ENCODE measurements at regions not wholly inside any gene's neighbourhood (a gene's known extent, or its start where the extent isn't known, plus 50 kb on each side); places are given as distances from the start of the nearest gene placed in this dataset.

GRCh38 chr10:44558521-44558920, 173.6 kb upstream of the CXCL12 start:
- POLR2A ChIA-PET: no interaction called here
- no peak for DNase-seq
- H3K4me1 Mint-ChIP-seq: no peaks in the 10 kb centered on the region
- H3K9me3 Mint-ChIP-seq: no peaks in the 10 kb centered on the region
- H3K27me3 Mint-ChIP-seq: no peaks in the 10 kb centered on the region
- no peaks in the 10 kb centered on the region for H3K36me3 Mint-ChIP-seq (ENCODE audit: low read depth)
- no peak overlapping the region for H3K4me3 Mint-ChIP-seq
- CTCF ChIA-PET: no interaction called here
- H3K27ac Mint-ChIP-seq: no peak overlapping the region

- no peaks in the 10 kb centered on the region for H3K4me1 Mint-ChIP-seq
- H3K36me3 Mint-ChIP-seq (ENCODE audit: low read depth): no peaks in the 10 kb centered on the region
- DNase-seq: no peak
- peaks cover 4% of the 10 kb centered on the region for H3K9me3 Mint-ChIP-seq
- POLR2A ChIA-PET: no interaction called here
- H3K27ac Mint-ChIP-seq: no peak overlapping the region
- H3K27me3 Mint-ChIP-seq: no peaks in the 10 kb centered on the region
- CTCF ChIA-PET: no interaction called here
- no peak overlapping the region for H3K4me3 Mint-ChIP-seq
These were observed 179.5 kb upstream of the CXCL12 start for GRCh38 chr10:44564361-44564760.

- no peak overlapping the region for H3K27ac Mint-ChIP-seq
- POLR2A ChIA-PET: no interaction called here
- no peaks in the 10 kb centered on the region for H3K4me1 Mint-ChIP-seq
- peaks cover 4% of the 10 kb centered on the region for H3K9me3 Mint-ChIP-seq
- CTCF ChIA-PET: no interaction called here
- no peak overlapping the region for H3K4me3 Mint-ChIP-seq
- H3K27me3 Mint-ChIP-seq: no peaks in the 10 kb centered on the region
- no peaks in the 10 kb centered on the region for H3K36me3 Mint-ChIP-seq (ENCODE audit: low read depth)
- DNase-seq: no peak
These were observed 179.9 kb upstream of the CXCL12 start for GRCh38 chr10:44564790-44565189.

- DNase-seq: no peak
- H3K36me3 Mint-ChIP-seq (ENCODE audit: low read depth): no peaks in the 10 kb centered on the region
- H3K9me3 Mint-ChIP-seq: peaks cover 4% of the 10 kb centered on the region
- ChIA-PET CTCF (no interaction called here), POLR2A (no interaction called here)
- H3K4me3 Mint-ChIP-seq: no peak overlapping the region
- no peaks in the 10 kb centered on the region for H3K27me3 Mint-ChIP-seq
- no peak overlapping the region for H3K27ac Mint-ChIP-seq
- no peaks in the 10 kb centered on the region for H3K4me1 Mint-ChIP-seq
These were observed 181.9 kb upstream of the CXCL12 start for GRCh38 chr10:44566786-44567185.

- no peaks in the 10 kb centered on the region for H3K4me1 Mint-ChIP-seq
- no peak for DNase-seq
- no peak overlapping the region for H3K4me3 Mint-ChIP-seq
- ChIA-PET CTCF (no interaction called here), POLR2A (no interaction called here)
- peaks cover 4% of the 10 kb centered on the region for H3K9me3 Mint-ChIP-seq
- H3K27me3 Mint-ChIP-seq: no peaks in the 10 kb centered on the region
- H3K36me3 Mint-ChIP-seq (ENCODE audit: low read depth): no peaks in the 10 kb centered on the region
- H3K27ac Mint-ChIP-seq: no peak overlapping the region
These were observed 182.6 kb upstream of the CXCL12 start for GRCh38 chr10:44567471-44567870.

GRCh38 chr10:44569193-44570091, 184.5 kb upstream of the CXCL12 start:
- Mint-ChIP-seq H3K9me3 (peaks cover 4% of the 10 kb centered on the region), H3K4me3 (no peak overlapping the region), H3K27me3 (no peaks in the 10 kb centered on the region), H3K4me1 (no peaks in the 10 kb centered on the region), H3K27ac (no peak overlapping the region), H3K36me3 (ENCODE audit: low read depth) (no peaks in the 10 kb centered on the region)
- ChIA-PET POLR2A (no interaction called here), CTCF (no interaction called here)
- DNase-seq: no peak

GRCh38 chr10:44571701-44572100, 186.8 kb upstream of the CXCL12 start:
- no peaks in the 10 kb centered on the region for H3K9me3 Mint-ChIP-seq
- no peaks in the 10 kb centered on the region for H3K27me3 Mint-ChIP-seq
- H3K4me3 Mint-ChIP-seq: no peak overlapping the region
- DNase-seq: no peak
- ChIA-PET CTCF (no interaction called here), POLR2A (no interaction called here)
- H3K27ac Mint-ChIP-seq: no peak overlapping the region
- no peaks in the 10 kb centered on the region for H3K36me3 Mint-ChIP-seq (ENCODE audit: low read depth)
- no peaks in the 10 kb centered on the region for H3K4me1 Mint-ChIP-seq

- Mint-ChIP-seq H3K4me3 (no peak overlapping the region), H3K9me3 (no peaks in the 10 kb centered on the region), H3K36me3 (ENCODE audit: low read depth) (no peaks in the 10 kb centered on the region), H3K27me3 (no peaks in the 10 kb centered on the region), H3K4me1 (no peaks in the 10 kb centered on the region), H3K27ac (no peak overlapping the region)
- POLR2A ChIA-PET: no interaction called here
- CTCF ChIA-PET: no interaction called here
- DNase-seq: no peak
These were observed 187.2 kb upstream of the CXCL12 start for GRCh38 chr10:44572146-44572545.

GRCh38 chr10:44573821-44574220, 188.9 kb upstream of the CXCL12 start:
- DNase-seq: no peak
- CTCF ChIA-PET: no interaction called here
- no peaks in the 10 kb centered on the region for H3K36me3 Mint-ChIP-seq (ENCODE audit: low read depth)

GRCh38 chr10:44574596-44575480, 189.9 kb upstream of the CXCL12 start:
- Mint-ChIP-seq H3K36me3 (ENCODE audit: low read depth) (no peaks in the 10 kb centered on the region), H3K9me3 (no peaks in the 10 kb centered on the region), H3K27ac (no peak overlapping the region), H3K27me3 (no peaks in the 10 kb centered on the region), H3K4me1 (no peaks in the 10 kb centered on the region), H3K4me3 (no peak overlapping the region)
- DNase-seq: no peak
- CTCF ChIA-PET: no interaction called here
- POLR2A ChIA-PET: no interaction called here

More at GRCh38 chr10:44573821-44574220, 188.9 kb upstream of the CXCL12 start:
- no peak overlapping the region for H3K4me3 Mint-ChIP-seq
- no peak overlapping the region for H3K27ac Mint-ChIP-seq
- H3K27me3 Mint-ChIP-seq: no peaks in the 10 kb centered on the region
- no peaks in the 10 kb centered on the region for H3K4me1 Mint-ChIP-seq
- no peaks in the 10 kb centered on the region for H3K9me3 Mint-ChIP-seq
- POLR2A ChIA-PET: no interaction called here

GRCh38 chr10:44575601-44576380, 190.9 kb upstream of the CXCL12 start:
- ChIA-PET CTCF (no interaction called here), POLR2A (no interaction called here)
- DNase-seq: no peak
- H3K9me3 Mint-ChIP-seq: no peaks in the 10 kb centered on the region
- no peaks in the 10 kb centered on the region for H3K4me1 Mint-ChIP-seq
- no peaks in the 10 kb centered on the region for H3K27me3 Mint-ChIP-seq
- no peak overlapping the region for H3K4me3 Mint-ChIP-seq
- no peak overlapping the region for H3K27ac Mint-ChIP-seq
- H3K36me3 Mint-ChIP-seq (ENCODE audit: low read depth): no peaks in the 10 kb centered on the region

GRCh38 chr10:44576702-44577191, 191.8 kb upstream of the CXCL12 start:
- Mint-ChIP-seq H3K4me3 (no peak overlapping the region), H3K4me1 (no peaks in the 10 kb centered on the region), H3K27me3 (no peaks in the 10 kb centered on the region), H3K9me3 (no peaks in the 10 kb centered on the region), H3K36me3 (ENCODE audit: low read depth) (no peaks in the 10 kb centered on the region), H3K27ac (no peak overlapping the region)
- CTCF ChIA-PET: no interaction called here
- no peak for DNase-seq
- POLR2A ChIA-PET: no interaction called here

GRCh38 chr10:44577533-44577932, 192.6 kb upstream of the CXCL12 start:
- Mint-ChIP-seq H3K27me3 (no peaks in the 10 kb centered on the region), H3K27ac (no peak overlapping the region), H3K4me3 (no peak overlapping the region), H3K9me3 (no peaks in the 10 kb centered on the region), H3K36me3 (ENCODE audit: low read depth) (no peaks in the 10 kb centered on the region), H3K4me1 (no peaks in the 10 kb centered on the region)
- DNase-seq: no peak
- ChIA-PET CTCF (no interaction called here), POLR2A (no interaction called here)

Measured in activated CD4-positive, alpha-beta memory T cell treated with anti-CD3 and anti-CD28 coated beads, Interleukin-2, amount 10 ng/mL, durations not matched to agents 7 days and 5 days (primary cell).